ENCODE measurements at regions not wholly inside any gene's neighbourhood (a gene's known extent, or its start where the extent isn't known, plus 50 kb on each side); places are given as distances from the start of the nearest gene placed in this dataset.

DNA sequence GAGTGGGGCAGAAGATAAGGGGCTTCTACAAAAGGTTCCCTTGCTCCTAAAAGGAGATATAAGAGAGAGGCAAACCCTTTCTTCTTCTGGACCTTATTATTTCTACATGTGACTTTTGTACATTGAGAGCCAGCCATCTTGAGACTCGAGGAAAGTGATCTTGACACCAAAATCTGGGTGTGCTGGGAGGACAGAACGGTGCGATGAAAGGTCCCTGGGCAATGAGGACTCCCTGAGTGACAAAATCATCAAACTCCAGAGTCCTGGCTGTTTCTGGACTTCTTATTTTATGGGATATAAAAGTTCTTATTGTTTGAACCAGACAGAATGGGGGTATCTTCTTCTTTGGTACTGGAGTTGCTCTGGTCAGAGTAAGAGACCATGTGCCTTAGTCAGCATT is 411.0 kb downstream of the ZNF536 start:
- no peak for TF ChIP-seq CTCF (IDR thresholded peaks at IDR 0.05)
- no peak overlapping the region for H3K4me3 ChIP-seq
- no peaks in the 10 kb centered on the region for H3K4me1 ChIP-seq
- H3K9me3 ChIP-seq = no peaks in the 10 kb centered on the region
- no peaks in the 10 kb centered on the region for H3K27me3 ChIP-seq
- no peak overlapping the region for H3K27ac ChIP-seq
- DNase-seq (ENCODE audit: low spot score) = no peak
- no peaks in the 10 kb centered on the region for H3K36me3 ChIP-seq

DNA sequence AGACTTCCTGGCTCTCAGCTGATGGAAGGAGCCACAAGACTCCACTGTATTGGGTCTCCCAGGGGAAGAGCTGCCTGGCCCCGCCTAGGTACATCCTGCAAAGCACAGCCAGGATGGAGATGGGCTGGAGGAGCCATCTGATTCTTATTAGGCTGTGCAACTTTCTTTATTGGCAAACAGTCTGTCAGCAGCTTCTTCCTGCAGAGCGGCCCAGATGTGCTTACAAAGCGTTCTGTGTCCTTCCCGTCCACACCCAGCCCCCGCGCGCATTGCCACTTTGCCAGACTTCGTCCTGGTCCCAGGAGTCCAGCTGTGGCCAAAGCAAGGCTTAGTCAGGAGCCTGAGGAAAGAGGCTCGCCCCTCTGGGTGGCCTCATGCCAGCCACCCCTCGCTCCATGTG is 409.3 kb downstream of the ZNF536 start:
- no peak overlapping the region for H3K4me3 ChIP-seq

DNA sequence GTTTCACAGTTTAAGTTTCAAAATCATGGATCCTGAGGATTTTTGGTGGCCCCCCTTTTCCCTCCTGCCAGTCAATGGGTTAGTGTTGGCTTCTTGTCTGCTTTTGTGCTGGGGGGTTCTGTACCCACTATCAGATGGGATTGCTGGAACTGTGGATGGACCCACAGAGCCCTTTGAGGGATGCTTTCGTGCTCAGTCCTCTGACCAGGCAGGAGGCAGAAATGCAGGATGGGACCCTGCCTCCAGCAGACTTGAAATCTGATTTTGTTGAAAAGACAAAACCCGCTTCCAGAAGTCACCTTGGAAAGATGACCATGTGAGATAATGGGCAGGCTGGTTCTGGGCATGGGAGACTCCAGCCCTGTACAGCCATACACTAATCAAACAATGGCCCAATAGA is 408.9 kb downstream of the ZNF536 start:
- Histone ChIP-seq H3K4me3 (no peak overlapping the region), H3K36me3 (no peaks in the 10 kb centered on the region), H3K9me3 (no peaks in the 10 kb centered on the region), H3K27me3 (no peaks in the 10 kb centered on the region), H3K4me1 (no peaks in the 10 kb centered on the region), H3K27ac (no peak overlapping the region)
- no peak for TF ChIP-seq CTCF (IDR thresholded peaks at IDR 0.05)
- no peak for DNase-seq (ENCODE audit: low spot score)

More for the DNA sequence above, 409.3 kb downstream of the ZNF536 start:
- H3K27ac ChIP-seq = no peak overlapping the region
- peak; percentile 18 for DNase-seq (ENCODE audit: low spot score)
- no peak for TF ChIP-seq CTCF (IDR thresholded peaks at IDR 0.05)
- H3K9me3 ChIP-seq = no peaks in the 10 kb centered on the region
- no peaks in the 10 kb centered on the region for H3K36me3 ChIP-seq
- no peaks in the 10 kb centered on the region for H3K27me3 ChIP-seq
- H3K4me1 ChIP-seq = no peaks in the 10 kb centered on the region

DNA sequence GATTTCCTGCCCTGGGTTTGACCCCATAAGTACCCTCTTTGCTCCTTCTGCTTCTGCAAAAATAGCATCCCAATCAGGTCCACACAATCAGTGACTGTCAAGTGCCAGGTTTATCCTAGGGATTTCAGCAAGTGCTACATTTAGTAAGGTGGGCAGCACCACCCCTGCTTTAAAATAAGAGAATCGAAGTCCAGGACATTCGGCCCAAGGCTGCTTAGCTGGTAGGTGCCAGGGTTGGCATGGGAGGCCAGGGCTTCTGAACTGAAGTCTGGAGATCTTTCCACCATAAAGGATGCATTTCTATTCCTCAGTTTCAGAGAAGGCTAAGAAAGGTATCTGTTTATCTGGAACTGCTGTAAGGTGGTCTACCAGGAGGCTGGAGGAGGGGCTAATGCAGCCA is 408.3 kb downstream of the ZNF536 start:
- Histone ChIP-seq H3K4me1 (no peaks in the 10 kb centered on the region), H3K36me3 (no peaks in the 10 kb centered on the region), H3K27ac (no peak overlapping the region), H3K27me3 (no peaks in the 10 kb centered on the region), H3K4me3 (no peak overlapping the region), H3K9me3 (no peaks in the 10 kb centered on the region)
- DNase-seq (ENCODE audit: low spot score) = peak; percentile 44
- no peak for TF ChIP-seq CTCF (IDR thresholded peaks at IDR 0.05)

- Histone ChIP-seq H3K36me3 (no peaks in the 10 kb centered on the region), H3K4me3 (no peak overlapping the region), H3K27me3 (no peaks in the 10 kb centered on the region), H3K27ac (no peak overlapping the region), H3K9me3 (no peaks in the 10 kb centered on the region), H3K4me1 (no peaks in the 10 kb centered on the region)
- peak; percentile 42 for DNase-seq (ENCODE audit: low spot score)
- no peak for TF ChIP-seq CTCF (IDR thresholded peaks at IDR 0.05)
Measured at GRCh38 chr19:30780032-30780431, 407.8 kb downstream of the ZNF536 start.

DNA sequence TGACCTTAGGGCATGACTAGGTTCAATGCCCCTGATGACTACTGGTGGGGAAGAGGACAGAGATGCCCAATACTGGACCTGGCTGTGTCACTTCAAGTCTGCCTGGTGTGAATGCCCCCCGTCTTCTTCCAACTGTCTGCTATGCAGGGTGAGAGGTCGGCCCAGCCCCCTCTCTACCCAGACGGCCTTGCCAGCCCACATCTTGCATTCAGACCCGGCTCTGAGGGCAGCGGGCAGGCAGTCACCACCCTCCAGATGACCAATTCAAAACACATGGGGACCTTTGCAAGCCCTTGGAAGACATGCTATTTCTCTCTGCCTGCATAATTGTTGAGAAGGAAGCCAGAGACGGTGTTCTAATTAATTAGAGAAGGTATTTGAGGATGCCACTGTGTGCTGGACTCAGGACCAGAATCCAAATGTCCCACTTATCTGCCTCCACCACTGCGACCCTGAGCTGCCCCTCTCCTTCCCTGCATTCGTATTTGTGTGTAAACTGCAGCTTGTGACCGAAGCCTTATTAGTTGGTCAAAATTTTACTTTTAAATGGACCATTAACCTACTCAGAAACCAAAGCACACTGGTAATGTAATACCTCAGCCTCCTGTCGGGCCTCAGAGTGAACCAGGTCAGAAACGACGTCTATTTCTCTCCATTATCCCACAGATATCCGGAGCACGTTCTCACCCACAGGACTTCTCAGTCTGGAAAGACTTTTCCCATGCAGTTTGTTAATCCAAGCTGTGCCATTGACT is 407.0 kb downstream of the ZNF536 start:
- no peaks in the 10 kb centered on the region for H3K27me3 ChIP-seq
- DNase-seq (ENCODE audit: low spot score) = peak; percentile 51
- no peak overlapping the region for H3K27ac ChIP-seq
- no peaks in the 10 kb centered on the region for H3K9me3 ChIP-seq
- H3K4me3 ChIP-seq = no peak overlapping the region
- TF ChIP-seq CTCF (IDR thresholded peaks at IDR 0.05) = no peak
- H3K36me3 ChIP-seq = no peaks in the 10 kb centered on the region
- H3K4me1 ChIP-seq = no peaks in the 10 kb centered on the region

Data from right atrium auricular region (tissue), 2 donors.